Bronchial epithelial cell (primary cell): ENCODE measurements at regions not wholly inside any gene's neighbourhood (a gene's known extent, or its start where the extent isn't known, plus 50 kb on each side); places are given as distances from the start of the nearest gene placed in this dataset.
A peak's percentile ranks its signal among the peaks of the same experiment; 100 is the strongest.
"Not testable (repeated sequence)": the region's sequence is repeated elsewhere in the genome, so short reads cannot be mapped to it uniquely, and the experiment has no call there.

Experiments used
- DNase-seq: peaks from one replicate; pipeline ENCODE4 v3.0.0-alpha.2; 2010; ENCODE audit warnings: low read depth
- FAIRE-seq: peaks from 2 replicates; lab custom pipeline; 2011; peaks lifted over from hg19 to GRCh38; lab: Jason Lieb, UNC
- H3K27me3 ChIP-seq: 2 replicates; pipeline ENCODE4 v1.5.1; 2011; ENCODE audit warnings: low read length; ENCODE audit not compliant: control insufficient read depth, insufficient read depth
- H3K36me3 ChIP-seq: 2 replicates; pipeline ENCODE4 v1.5.1; 2011; ENCODE audit warnings: low read length; ENCODE audit not compliant: control insufficient read depth, insufficient read depth
- H3K4me3 ChIP-seq: 2 replicates; pipeline ENCODE4 v1.5.1; 2011; ENCODE audit warnings: mild to moderate bottlenecking, low read depth, low read length, control low read depth
- TF ChIP-seq, protein P1 (sequence below): IDR thresholded peaks from 2 replicates; pipeline ENCODE4 v1.5.1; 2011; ENCODE audit warnings: mild to moderate bottlenecking, moderate library complexity, low read length, control low read depth, inconsistent platforms; ENCODE audit not compliant: insufficient read depth, severe bottlenecking

DNA sequence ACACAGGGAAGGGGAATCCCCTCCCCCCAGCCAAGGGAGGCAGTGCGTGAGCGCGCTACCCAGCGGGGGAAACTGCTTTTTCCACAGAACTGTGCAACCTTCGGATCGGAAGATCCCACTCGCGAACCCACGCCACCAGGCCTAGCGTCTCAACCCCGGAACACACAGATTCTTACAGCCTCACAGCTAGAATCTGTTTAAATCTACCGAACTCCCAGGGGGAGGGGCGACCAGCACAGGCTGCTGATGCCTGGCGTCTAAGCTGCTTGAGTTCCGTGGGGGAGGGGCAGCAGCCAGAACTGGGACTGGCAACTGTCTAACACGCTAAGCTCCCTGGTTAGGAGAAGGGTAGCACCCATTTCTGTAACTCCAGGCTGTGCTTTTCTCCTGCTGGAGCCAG, 217.3 kb upstream of the TENT5A start:
- FAIRE-seq (no peak), DNase-seq (no peak)
- TF ChIP-seq, protein P1, sequence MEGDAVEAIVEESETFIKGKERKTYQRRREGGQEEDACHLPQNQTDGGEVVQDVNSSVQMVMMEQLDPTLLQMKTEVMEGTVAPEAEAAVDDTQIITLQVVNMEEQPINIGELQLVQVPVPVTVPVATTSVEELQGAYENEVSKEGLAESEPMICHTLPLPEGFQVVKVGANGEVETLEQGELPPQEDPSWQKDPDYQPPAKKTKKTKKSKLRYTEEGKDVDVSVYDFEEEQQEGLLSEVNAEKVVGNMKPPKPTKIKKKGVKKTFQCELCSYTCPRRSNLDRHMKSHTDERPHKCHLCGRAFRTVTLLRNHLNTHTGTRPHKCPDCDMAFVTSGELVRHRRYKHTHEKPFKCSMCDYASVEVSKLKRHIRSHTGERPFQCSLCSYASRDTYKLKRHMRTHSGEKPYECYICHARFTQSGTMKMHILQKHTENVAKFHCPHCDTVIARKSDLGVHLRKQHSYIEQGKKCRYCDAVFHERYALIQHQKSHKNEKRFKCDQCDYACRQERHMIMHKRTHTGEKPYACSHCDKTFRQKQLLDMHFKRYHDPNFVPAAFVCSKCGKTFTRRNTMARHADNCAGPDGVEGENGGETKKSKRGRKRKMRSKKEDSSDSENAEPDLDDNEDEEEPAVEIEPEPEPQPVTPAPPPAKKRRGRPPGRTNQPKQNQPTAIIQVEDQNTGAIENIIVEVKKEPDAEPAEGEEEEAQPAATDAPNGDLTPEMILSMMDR: no peak
- Histone ChIP-seq H3K4me3 (no peak overlapping the region), H3K36me3 (no peaks in the 10 kb centered on the region), H3K27me3 (no peaks in the 10 kb centered on the region)

DNA sequence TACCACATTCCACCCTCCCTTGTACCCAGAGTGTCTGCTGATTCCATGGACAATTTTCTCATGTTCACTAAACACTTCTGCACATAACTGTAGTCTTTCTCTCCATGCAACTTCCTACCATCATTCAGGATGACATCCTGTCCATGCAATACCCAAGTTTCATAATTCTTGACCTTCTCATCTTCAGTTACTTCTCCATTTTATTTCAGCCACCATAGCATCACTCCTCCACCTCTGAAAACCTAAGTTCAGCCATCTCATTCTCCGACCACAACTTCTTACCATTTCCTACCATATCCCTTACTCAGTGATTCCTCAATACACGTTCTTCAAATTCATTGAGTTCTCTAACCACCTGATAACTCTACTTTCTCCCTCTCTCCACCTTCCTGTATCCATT, 216.5 kb upstream of the TENT5A start:
- Histone ChIP-seq H3K27me3 (no peaks in the 10 kb centered on the region), H3K4me3 (no peak overlapping the region), H3K36me3 (no peaks in the 10 kb centered on the region)
- TF ChIP-seq, protein P1: no peak
- DNase-seq (no peak), FAIRE-seq (no peak)

DNA sequence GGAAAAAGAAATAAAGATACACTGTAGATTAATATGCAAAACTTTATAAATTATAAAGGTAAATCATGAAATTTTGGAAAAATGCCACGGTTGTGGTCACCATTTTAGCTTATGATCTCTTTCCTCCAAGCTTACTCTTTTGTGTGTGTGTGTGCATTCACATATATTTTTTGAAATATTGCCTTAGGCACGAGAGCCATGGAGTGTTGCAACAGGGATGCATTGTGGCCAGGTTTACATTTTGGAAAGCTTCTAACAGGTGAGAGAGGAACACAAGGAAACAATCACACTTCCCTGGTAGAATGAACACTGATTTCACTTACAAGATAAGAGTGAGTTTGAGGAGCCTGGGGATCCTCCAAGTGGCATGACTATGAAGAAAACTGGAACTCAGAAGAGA, 214.5 kb upstream of the TENT5A start:
- FAIRE-seq (no peak), DNase-seq (no peak)
- Histone ChIP-seq H3K36me3 (no peaks in the 10 kb centered on the region), H3K27me3 (no peaks in the 10 kb centered on the region), H3K4me3 (no peak overlapping the region)
- TF ChIP-seq, protein P1: no peak

DNA sequence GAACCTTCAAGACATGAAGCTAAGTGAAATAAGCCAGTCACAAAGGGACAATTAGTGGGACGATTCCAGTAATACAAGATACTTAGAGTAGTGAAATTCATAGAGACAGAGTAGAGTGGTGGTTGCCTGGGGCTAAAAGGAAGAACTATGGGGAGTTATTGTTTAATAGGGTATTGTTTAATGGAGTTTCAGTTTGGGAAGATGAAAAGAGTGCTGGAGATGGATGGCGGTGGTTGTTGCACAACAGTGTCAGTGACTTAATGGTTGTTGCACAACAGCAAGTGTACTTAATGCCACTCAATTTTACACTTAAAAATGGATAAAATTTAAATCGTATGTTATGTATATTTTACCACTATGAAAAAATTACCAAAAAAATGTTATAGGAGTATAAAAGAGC, 209.7 kb upstream of the TENT5A start:
- Histone ChIP-seq H3K36me3 (no peaks in the 10 kb centered on the region), H3K27me3 (no peaks in the 10 kb centered on the region), H3K4me3 (no peak overlapping the region)
- no peak for FAIRE-seq
- peak; percentile 54 for DNase-seq
- TF ChIP-seq, protein P1: no peak

DNA sequence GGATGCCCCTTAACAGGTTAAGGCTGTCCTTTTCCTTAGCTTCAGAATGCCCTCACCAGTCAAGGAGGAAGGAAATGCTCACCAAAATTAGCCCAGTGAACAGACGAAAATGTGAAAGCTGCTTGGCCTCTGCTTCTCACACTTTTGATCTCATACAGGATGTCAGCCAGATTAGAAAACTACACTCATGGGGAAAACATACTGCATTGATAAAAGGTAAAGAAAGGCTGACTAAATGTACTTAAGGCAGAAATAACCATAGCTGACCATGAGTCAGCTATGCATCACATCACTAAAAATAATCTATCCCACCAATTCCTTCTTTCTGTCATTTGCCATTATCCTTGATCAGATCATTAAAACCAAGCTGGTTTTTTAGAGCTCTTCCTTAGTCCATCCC, 198.4 kb upstream of the TENT5A start:
- peak; percentile 91 for DNase-seq
- no peak for FAIRE-seq
- Histone ChIP-seq H3K36me3 (no peaks in the 10 kb centered on the region), H3K4me3 (no peak overlapping the region), H3K27me3 (no peaks in the 10 kb centered on the region)
- TF ChIP-seq, protein P1: no peak

DNA sequence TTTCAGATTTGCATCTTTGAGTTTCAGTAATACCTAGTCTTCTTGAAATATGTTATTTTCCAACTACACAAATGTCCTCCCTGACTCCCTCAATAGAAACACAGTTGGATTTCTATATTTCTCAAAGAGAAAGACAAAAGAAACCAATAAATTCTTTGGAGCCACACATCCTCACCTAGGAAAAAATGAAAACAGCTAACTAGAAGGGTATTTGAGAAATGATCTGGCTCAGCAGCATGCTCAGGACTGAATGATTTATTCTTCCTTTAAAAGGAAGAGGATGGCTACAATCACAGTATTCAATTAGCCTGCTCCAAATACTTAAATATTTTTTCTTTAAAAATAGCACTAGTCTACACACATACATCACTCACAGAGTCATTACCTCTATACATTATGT, 196.4 kb upstream of the TENT5A start:
- Histone ChIP-seq H3K36me3 (no peaks in the 10 kb centered on the region), H3K27me3 (no peaks in the 10 kb centered on the region), H3K4me3 (no peak overlapping the region)
- no peak for FAIRE-seq
- no peak for DNase-seq
- TF ChIP-seq, protein P1: no peak

DNA sequence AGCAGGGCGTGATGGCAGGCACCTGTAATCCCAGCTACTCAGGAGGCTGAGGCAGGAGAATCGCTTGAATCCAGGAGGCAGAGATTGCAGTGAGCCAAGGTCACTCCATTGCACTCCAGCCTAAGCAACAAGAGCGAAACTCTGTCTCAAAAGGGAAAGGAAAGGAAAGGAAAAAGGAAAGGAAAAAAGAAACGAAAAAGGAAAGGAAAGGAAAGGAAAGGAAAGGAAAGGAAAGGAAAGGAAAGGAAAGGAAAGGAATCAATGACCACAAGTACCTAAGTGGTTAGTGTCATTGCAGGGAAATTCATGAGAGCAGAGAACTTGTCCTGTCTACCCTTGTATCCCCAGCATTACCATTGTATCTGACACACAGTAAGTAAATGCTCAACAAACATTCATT, 195.7 kb upstream of the TENT5A start:
- not testable (repeated sequence) for FAIRE-seq, H3K36me3 ChIP-seq, H3K27me3 ChIP-seq, DNase-seq, H3K4me3 ChIP-seq
